ENCODE measurements at regions not wholly inside any gene's neighbourhood (a gene's known extent, or its start where the extent isn't known, plus 50 kb on each side); places are given as distances from the start of the nearest gene placed in this dataset.

DNA sequence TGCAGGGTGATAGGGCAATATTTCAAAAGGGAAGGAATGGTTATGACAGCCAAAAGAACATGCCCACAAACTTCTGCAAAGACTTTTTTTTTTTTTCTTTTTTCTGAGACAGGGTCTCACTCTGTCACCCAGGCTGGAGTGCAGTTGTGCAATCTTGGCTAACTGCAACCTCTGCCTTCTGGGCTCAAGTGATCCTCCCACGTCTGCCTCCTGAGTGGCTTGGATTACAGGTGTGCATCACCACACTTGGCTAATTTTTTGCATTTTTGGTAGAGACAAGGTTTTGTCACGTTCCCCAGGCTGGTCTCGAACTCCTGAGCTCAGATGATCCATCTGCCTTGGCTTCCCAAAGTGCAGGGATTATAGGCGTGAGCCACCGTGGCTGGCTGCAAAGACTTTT, 117.6 kb upstream of the ADGRF1 start:
- peaks cover 2% of the 10 kb centered on the region for H3K4me1 Mint-ChIP-seq (ENCODE audit: low read depth)
- H3K4me3 Mint-ChIP-seq (ENCODE audit: low read depth), result no peak overlapping the region
- H3K27ac Mint-ChIP-seq, result no peak overlapping the region
- H3K36me3 Mint-ChIP-seq (ENCODE audit: insufficient read depth), result no peaks in the 10 kb centered on the region
- no peaks in the 10 kb centered on the region for H3K9me3 Mint-ChIP-seq (ENCODE audit: low read depth)
- TF ChIP-seq, protein P1, sequence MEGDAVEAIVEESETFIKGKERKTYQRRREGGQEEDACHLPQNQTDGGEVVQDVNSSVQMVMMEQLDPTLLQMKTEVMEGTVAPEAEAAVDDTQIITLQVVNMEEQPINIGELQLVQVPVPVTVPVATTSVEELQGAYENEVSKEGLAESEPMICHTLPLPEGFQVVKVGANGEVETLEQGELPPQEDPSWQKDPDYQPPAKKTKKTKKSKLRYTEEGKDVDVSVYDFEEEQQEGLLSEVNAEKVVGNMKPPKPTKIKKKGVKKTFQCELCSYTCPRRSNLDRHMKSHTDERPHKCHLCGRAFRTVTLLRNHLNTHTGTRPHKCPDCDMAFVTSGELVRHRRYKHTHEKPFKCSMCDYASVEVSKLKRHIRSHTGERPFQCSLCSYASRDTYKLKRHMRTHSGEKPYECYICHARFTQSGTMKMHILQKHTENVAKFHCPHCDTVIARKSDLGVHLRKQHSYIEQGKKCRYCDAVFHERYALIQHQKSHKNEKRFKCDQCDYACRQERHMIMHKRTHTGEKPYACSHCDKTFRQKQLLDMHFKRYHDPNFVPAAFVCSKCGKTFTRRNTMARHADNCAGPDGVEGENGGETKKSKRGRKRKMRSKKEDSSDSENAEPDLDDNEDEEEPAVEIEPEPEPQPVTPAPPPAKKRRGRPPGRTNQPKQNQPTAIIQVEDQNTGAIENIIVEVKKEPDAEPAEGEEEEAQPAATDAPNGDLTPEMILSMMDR (IDR thresholded peaks at IDR 0.05; ENCODE audit: unreplicated experiment), result no peak
- H3K27me3 Mint-ChIP-seq, result peaks cover 2% of the 10 kb centered on the region
- no peak for DNase-seq (ENCODE audit: low spot score, unreplicated experiment)

DNA sequence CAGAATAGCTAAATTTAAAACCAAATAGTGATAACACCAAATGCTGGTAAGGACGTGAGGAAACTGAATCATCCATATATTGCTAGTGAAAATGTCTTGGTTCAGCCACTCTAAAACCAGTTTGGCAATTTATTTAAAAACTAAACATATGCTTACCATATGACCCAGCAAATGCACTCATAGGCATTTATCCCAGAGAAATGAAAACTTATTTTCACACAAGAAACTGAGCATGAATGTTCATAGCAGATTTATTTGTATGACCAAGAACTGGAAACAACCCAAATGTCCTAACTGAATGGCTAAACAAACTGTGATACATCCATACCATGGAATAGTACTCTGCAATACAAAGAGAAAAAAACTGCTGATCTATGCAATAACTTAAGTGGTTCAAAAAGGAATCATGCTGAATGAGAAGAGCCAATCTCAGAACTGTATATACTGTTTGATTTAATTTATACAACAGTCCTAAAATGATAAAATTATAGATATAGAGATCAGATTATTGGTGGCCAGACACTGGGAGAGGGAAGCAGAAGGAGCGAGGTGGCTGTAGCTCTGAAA, 115.6 kb upstream of the ADGRF1 start:
- Mint-ChIP-seq H3K4me3 (ENCODE audit: low read depth) (no peak overlapping the region), H3K9me3 (ENCODE audit: low read depth) (no peaks in the 10 kb centered on the region), H3K27me3 (peaks cover 2% of the 10 kb centered on the region), H3K4me1 (ENCODE audit: low read depth) (peaks cover 12% of the 10 kb centered on the region), H3K36me3 (ENCODE audit: insufficient read depth) (no peaks in the 10 kb centered on the region), H3K27ac (no peak overlapping the region)
- TF ChIP-seq, protein P1 (IDR thresholded peaks at IDR 0.05; ENCODE audit: unreplicated experiment), result no peak
- DNase-seq (ENCODE audit: low spot score, unreplicated experiment), result no peak

DNA sequence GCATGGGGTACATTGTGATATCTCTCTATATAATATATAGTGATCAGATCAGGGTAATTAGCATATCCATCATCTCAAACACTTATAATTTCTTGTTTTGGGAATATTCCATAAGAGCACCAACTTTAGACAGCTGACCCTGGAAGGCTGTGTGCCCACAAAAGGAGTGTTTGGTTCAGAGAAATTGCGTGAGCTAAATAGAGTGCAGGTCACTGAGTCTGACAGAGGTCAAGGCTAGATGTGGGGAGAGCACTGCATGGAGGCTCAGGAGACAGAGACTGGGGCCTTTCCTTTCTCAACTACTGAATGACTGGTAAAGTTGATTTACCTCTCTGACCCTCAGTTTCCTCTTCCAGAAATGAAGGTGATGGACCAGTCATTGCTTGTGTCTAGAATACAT, 114.9 kb upstream of the ADGRF1 start:
- no peak overlapping the region for H3K4me3 Mint-ChIP-seq (ENCODE audit: low read depth)
- H3K4me1 Mint-ChIP-seq (ENCODE audit: low read depth), result peaks cover 15% of the 10 kb centered on the region
- TF ChIP-seq, protein P1 (IDR thresholded peaks at IDR 0.05; ENCODE audit: unreplicated experiment), result no peak
- H3K27me3 Mint-ChIP-seq, result peaks cover 2% of the 10 kb centered on the region
- DNase-seq (ENCODE audit: low spot score, unreplicated experiment), result no peak
- no peaks in the 10 kb centered on the region for H3K36me3 Mint-ChIP-seq (ENCODE audit: insufficient read depth)
- H3K27ac Mint-ChIP-seq, result no peak overlapping the region
- no peaks in the 10 kb centered on the region for H3K9me3 Mint-ChIP-seq (ENCODE audit: low read depth)

DNA sequence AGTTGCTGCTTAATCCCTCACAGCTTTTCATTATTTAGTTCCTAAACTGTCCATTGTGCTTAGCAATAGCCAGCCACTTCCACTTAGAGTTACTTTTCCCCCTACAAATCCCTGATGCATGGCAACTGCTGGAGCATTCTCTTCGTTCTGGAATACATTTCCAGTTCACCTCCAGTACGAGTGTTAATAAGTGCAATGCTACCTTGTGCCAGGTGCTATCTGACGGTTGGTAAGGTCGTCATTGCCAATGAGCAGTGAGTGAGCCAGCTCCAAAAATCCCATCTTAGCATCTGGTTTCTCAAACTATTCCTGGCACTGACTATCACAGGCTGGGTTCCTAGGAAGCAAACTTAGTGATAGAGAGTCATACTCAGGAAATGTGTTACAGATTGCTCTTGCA, 114.1 kb upstream of the ADGRF1 start:
- Mint-ChIP-seq H3K9me3 (ENCODE audit: low read depth) (no peaks in the 10 kb centered on the region), H3K27ac (no peak overlapping the region), H3K4me1 (ENCODE audit: low read depth) (peaks cover 15% of the 10 kb centered on the region), H3K36me3 (ENCODE audit: insufficient read depth) (no peaks in the 10 kb centered on the region), H3K4me3 (ENCODE audit: low read depth) (no peak overlapping the region), H3K27me3 (peaks cover 2% of the 10 kb centered on the region)
- no peak for DNase-seq (ENCODE audit: low spot score, unreplicated experiment)
- TF ChIP-seq, protein P1 (IDR thresholded peaks at IDR 0.05; ENCODE audit: unreplicated experiment), result no peak

DNA sequence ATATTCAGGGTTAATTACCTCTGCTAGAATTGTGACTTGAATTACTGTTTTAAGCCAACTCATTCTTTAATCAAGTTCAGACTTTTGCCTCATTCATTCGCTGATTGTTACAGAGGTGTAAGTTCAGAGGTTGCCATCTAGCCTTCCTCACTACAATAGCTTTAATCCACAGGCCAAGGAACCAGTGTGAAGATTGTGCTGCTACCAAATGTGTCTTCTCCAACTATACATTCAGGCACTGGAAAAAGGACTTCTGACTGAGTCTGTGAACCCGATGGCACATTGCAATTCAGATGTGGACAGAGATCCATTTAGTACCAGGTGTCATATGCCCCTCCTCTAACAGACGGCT, 111.2 kb upstream of the ADGRF1 start:
- no peak overlapping the region for H3K4me3 Mint-ChIP-seq (ENCODE audit: low read depth)
- H3K36me3 Mint-ChIP-seq (ENCODE audit: insufficient read depth), result no peaks in the 10 kb centered on the region
- TF ChIP-seq, protein P1 (IDR thresholded peaks at IDR 0.05; ENCODE audit: unreplicated experiment), result no peak
- H3K27ac Mint-ChIP-seq, result peak overlapping the region; percentile 76
- peaks cover 19% of the 10 kb centered on the region for H3K4me1 Mint-ChIP-seq (ENCODE audit: low read depth)
- DNase-seq (ENCODE audit: low spot score, unreplicated experiment), result no peak
- H3K27me3 Mint-ChIP-seq, result peaks cover 2% of the 10 kb centered on the region
- no peaks in the 10 kb centered on the region for H3K9me3 Mint-ChIP-seq (ENCODE audit: low read depth)

Data from progenitor cell of endocrine pancreas (in vitro differentiated cells).